Epidermal melanocyte (primary cell): ENCODE measurements at regions not wholly inside any gene's neighbourhood (a gene's known extent, or its start where the extent isn't known, plus 50 kb on each side); places are given as distances from the start of the nearest gene placed in this dataset.
"Not testable (repeated sequence)": the region's sequence is repeated elsewhere in the genome, so short reads cannot be mapped to it uniquely, and the experiment has no call there.

Experiments used
- DNase-seq: peaks from one replicate; pipeline ENCODE4 v3.0.0; 2011; ENCODE audit warnings: low spot score; ENCODE audit not compliant: insufficient read length

DNA sequence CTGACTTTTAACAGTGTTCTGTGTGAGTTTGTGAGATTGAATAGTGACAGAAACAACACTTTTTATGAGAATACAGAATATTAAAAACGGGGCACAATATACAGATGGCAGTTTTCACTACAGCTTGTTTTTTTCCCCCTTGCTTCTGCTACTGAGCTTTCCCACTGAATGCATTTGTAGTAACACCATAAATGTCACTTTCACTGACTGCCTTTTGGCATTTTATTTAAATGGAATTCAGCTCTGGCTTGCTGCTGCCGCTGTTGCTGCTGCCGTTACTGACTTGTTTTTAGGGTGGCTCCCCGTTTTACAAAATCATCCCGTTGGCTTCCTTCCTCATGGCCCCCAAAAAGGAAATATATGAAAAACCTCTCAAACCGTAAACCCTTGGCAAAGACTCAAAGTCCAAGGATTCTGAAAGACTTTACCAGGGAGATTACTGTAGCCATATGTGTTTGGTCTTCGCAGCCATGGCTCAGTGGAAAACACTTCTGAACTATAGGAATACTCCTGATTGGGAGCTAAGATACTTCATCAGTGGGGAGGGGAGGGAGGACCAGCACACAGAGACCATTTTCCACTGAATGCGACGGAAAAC, 151.0 kb downstream of the NUF2 start:
- DNase-seq = no peak

GRCh38 chr1:163477276-163477830, 155.6 kb downstream of the NUF2 start:
- DNase-seq = no peak

DNA sequence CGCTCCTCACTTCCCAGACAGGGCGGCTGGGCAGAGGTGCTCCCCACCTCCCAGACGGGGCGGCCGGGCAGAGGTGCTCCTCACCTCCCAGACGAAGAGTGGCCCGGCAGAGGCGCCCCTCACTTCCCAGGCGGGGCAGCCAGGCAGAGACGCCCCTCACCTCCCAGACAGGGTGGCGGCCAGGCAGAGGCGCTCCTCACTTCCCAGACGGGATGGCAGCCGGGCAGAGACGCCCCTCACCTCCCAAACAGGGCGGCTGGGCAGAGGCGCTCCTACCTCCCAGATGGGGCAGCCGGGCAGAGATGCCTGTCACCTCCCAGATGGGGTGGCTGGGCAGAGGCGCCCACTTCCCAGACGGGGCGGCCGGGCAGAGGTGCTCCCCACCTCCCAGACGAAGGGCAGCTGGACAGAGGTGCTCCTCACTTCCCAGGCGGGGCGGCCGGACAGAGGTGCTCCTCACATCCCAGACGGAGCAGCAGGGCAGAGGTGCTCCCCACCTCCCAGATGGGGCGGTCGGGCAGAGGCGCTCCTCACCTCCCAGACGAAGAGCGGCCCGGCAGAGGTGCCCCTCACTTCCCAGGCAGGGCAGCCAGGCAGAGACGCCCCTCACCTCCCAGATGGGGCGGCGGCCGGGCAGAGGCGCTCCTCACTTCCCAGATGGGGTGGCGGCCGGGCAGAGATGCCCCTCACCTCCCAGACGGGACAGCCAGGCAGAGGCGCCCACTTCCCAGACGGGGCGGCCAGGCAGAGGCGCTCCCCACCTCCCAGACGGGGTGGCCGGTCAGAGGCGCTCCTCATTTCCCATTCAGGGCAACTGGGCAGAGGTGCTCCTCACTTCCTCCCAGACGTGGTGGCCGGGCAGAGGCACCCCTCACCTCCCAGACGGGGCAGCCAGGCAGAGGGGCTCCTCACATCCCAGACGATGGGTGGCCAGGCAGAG, 176.9 kb downstream of the NUF2 start:
- not testable (repeated sequence) for DNase-seq

DNA sequence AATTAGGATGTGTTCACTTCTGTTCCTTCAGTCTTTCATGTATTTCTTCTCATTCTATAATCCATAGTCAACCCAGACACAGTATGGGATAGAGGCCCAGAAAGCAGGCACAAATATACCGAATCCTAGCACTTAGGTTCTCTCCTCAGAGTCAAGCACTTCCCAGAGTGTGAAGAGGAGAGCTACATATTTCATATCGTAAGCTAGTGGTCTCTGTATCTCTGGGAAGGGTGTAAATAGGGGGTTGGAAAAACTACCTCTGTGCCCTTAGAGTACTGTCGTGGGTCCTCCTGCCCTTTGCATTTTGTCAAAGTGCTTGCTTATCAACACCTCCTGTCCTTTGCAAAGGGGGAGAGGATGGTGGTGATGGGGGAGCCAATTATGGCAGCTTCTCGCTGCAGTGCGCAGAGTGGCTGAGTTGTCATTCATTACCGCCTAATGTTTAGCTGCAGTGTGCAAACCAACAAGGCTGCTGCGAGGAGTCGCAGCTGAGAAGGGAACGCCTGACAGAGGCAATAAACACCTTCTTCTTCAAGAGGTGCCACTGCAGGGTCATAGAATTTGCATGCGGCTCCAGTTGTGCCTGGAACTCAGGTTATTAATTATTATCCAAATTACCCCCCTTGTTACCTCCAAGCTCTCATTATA, 182.7 kb downstream of the NUF2 start:
- DNase-seq = no peak

DNA sequence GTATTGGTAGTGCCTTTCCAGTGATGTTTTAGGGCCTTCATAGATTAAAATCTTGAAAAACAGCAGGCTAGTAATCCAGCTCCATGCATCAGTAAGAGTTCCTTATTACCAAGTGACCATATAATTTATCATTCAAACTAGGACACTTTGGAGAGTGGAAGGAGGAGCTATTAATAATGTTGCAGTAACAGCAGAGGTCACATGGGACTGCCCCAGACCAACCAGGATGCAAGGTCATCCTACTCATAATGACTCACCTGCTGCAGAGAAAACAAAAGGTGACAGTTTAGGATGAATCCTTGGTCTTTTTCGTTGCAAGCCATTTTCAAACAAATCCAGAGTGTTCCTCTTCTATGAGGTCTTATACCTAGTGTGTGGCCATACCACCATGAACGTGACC, 187.4 kb downstream of the NUF2 start:
- no peak for DNase-seq

DNA sequence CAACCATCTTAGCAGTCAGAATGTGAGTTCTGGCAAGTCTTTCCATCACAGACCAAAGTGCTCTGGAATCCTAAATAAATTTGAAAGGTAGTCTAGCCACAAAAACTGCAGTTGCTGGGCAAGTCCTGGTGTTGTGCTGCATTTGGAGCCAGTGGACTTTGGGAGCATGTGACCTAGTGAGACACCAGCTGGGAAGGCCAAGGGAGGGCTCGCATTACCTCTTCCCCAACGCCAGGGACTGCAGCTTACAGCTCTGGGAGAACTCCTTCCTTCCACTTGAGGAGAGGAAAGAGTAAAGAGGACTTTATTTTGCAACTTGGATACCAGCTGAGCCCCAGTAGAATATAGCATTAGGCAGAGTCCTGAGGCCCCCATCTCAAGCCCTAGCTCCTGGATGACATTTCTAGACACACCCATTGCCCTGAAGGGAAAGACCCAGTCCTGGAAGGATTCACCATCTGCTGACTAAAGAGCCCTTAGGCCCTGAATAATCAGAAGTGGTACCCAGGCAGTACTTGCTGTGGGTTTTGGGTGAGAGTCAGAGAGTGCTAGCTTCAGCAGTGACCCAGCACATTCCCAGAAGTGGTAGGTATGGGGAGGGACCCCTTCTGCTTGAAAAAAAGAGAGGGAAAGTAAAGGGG, 190.7 kb downstream of the NUF2 start:
- no peak for DNase-seq

DNA sequence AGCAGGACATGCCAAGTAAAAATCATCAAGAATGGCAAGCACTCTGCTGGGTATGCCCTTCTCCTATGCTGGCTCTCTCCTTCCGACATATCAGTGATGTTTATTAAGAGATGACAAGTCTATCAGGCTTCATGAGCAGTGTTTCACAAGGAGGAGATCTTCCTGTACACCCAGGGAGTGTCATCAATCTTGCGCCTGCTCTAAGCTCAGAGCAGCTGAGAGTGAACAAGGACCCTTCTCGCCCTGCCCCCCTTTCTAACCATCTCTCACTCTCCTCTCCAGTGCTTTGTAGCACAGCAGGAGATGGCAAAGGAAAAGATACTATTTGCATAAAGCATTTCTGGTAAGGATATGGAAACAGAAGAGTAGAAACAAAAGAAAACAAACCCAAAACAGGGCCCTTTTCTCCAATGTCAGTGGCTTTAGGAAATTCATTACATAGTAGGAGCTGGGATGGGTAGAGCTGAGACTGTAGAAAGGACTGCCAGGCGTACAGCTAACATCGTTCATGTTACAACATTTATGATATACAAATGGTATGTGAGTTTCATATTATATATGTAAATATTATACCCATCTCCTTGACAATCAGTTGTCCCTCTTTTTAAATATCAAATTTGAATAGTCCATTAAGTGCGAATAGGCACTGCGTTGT, 201.7 kb downstream of the NUF2 start:
- no peak for DNase-seq

GRCh38 chr1:163528710-163529348, 207.1 kb downstream of the NUF2 start:
- no peak for DNase-seq

GRCh38 chr1:163531345-163531744, 209.6 kb downstream of the NUF2 start:
- no peak for DNase-seq

DNA sequence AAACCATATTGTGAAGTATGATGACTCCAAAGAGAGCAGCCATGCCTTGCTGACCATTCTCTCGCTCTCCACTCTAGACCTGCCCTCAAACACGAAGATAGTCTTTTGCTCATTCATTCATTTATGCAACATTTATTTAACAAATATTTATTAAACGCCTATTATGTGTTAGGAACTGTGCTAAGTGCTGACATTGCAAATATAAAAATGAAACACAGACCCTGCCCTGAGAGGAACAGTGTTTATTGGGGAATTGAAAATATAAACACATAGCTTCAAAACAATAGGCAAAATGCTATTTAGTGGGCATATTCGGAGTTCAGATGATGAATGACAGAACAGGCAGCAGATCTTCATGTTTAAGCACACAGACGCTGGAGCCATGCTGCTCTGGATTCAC, 213.6 kb downstream of the NUF2 start:
- no peak for DNase-seq

- no peak for DNase-seq
Measured at GRCh38 chr1:163535807-163536206, 214.1 kb downstream of the NUF2 start.

- DNase-seq = no peak
Measured at GRCh38 chr1:163537809-163538208, 216.1 kb downstream of the NUF2 start.

GRCh38 chr1:163538667-163539066, 216.9 kb downstream of the NUF2 start:
- no peak for DNase-seq

- no peak for DNase-seq
Measured at GRCh38 chr1:163540727-163541126, 219.0 kb downstream of the NUF2 start.

- no peak for DNase-seq
Measured at GRCh38 chr1:163544441-163544840, 222.7 kb downstream of the NUF2 start.

- no peak for DNase-seq
Measured at GRCh38 chr1:163558162-163558561, 236.4 kb downstream of the NUF2 start.

GRCh38 chr1:163561580-163562295, 240.0 kb downstream of the NUF2 start:
- DNase-seq = no peak

- DNase-seq = no peak
Measured at GRCh38 chr1:163562355-163562754, 240.6 kb downstream of the NUF2 start.

DNA sequence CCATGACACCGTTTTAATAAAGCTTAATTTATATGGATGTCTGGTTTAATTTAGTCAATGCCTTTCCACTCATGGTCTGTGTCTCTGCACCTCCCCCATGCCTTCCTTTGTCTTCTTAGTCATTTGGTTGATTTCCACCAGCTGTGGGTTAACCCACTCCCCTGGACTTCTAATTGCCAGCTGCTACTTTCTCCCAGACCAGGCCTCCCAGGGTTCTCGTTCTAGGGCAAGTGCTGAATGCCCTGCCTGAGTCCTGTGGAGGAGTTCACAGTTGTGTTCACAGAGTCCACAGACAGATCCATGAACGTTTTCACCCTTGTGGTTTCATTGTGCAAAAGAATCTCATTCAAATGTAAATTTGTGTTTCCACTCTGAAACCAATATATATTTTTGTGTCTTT, 243.4 kb downstream of the NUF2 start:
- no peak for DNase-seq

DNA sequence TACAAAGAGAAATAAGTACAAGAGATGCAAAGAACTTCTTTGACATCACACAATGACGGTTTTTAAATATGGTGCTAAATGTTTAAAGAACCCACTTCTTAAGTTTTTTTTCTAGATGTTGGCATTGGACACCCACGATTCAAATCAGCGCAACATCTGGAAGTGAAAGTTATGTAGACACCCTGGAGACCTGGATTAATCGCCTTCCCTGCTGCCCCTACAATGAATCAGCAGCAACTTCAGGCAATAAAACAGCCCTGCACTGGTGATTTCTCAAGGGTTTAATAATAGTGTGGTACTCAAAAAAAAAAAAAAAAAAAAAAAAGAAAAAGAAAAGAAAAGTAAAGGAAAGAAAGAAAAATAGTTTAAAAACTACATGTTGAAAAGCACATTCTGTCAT, 248.3 kb downstream of the NUF2 start:
- DNase-seq = no peak
